ENCODE measurements at regions not wholly inside any gene's neighbourhood (a gene's known extent, or its start where the extent isn't known, plus 50 kb on each side); places are given as distances from the start of the nearest gene placed in this dataset.

DNA sequence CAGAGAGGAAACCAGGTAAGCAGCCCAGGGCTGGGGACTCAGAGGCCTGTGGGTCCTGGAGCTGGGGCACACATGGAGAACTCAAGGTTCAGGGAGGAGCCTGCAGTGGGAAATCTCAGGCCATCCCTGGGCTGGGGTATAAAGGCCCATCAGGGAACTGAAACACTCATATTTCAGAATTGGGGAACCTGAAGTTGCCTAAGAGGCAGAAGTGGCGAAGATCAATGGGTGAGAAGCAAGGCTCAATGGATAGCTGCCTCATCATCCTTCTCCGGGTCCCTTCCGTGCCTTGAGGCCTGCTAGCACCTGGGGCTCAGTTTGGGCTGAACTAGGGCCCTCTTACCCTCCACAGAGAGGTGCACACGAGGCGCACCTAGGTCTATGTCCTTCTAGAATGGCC is 747.5 kb upstream of the AMELY start:
- no peak for TF ChIP-seq POLR2AphosphoS5 (IDR thresholded peaks at IDR 0.05)
- TF ChIP-seq POLR2A (IDR thresholded peaks at IDR 0.05): no peak
- TF ChIP-seq, protein P1, sequence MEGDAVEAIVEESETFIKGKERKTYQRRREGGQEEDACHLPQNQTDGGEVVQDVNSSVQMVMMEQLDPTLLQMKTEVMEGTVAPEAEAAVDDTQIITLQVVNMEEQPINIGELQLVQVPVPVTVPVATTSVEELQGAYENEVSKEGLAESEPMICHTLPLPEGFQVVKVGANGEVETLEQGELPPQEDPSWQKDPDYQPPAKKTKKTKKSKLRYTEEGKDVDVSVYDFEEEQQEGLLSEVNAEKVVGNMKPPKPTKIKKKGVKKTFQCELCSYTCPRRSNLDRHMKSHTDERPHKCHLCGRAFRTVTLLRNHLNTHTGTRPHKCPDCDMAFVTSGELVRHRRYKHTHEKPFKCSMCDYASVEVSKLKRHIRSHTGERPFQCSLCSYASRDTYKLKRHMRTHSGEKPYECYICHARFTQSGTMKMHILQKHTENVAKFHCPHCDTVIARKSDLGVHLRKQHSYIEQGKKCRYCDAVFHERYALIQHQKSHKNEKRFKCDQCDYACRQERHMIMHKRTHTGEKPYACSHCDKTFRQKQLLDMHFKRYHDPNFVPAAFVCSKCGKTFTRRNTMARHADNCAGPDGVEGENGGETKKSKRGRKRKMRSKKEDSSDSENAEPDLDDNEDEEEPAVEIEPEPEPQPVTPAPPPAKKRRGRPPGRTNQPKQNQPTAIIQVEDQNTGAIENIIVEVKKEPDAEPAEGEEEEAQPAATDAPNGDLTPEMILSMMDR (IDR thresholded peaks at IDR 0.05): no peak

Data from breast epithelium (tissue), 3 donors.